ENCODE measurements at regions not wholly inside any gene's neighbourhood (a gene's known extent, or its start where the extent isn't known, plus 50 kb on each side); places are given as distances from the start of the nearest gene placed in this dataset.

- no peaks in the 10 kb centered on the region for H3K27me3 ChIP-seq (ENCODE audit: control insufficient read depth in 3 of 3, insufficient read depth in 3 of 3, low read length in 2 of 3)
- no peak overlapping the region for H3K4me3 ChIP-seq
- no peak for DNase-seq
- H3K4me1 ChIP-seq (ENCODE audit: control insufficient read depth in 5 of 5, insufficient read depth in 5 of 5, low read length in 5 of 5): peaks cover 0 to 4% (median 0%) of the 10 kb centered on the region in 5 donors
- H3K27ac ChIP-seq (ENCODE audit: low read depth in 1 of 2, low read length in 1 of 2): no peak overlapping the region
- no peak for TF ChIP-seq CTCF (IDR thresholded peaks at IDR 0.05; ENCODE audit: control extremely low read depth, extremely low read depth)
- H3K9ac ChIP-seq (ENCODE audit: insufficient read depth in 1 of 2, low read length in 2 of 2): no peak overlapping the region
- 90 to 97% methylated on average over 2 of the region's 2 CpGs for WGBS, 2 donors
- ATAC-seq (ENCODE audit: insufficient read depth, low FRiP score): no peak
- no peaks in the 10 kb centered on the region for H3K36me3 ChIP-seq (ENCODE audit: control insufficient read depth in 4 of 4, insufficient read depth in 4 of 4, low read length in 4 of 4)
- no peaks in the 10 kb centered on the region for H3K9me3 ChIP-seq (ENCODE audit: control insufficient read depth in 4 of 4, insufficient read depth in 3 of 4, low read length in 3 of 4)
Measured at GRCh38 chr2:217286833-217287232, 427.0 kb upstream of the TNP1 start.

GRCh38 chr2:217285926-217286325 lies 426.1 kb upstream of the TNP1 start:
- no peak overlapping the region for H3K27ac ChIP-seq (ENCODE audit: low read depth in 1 of 2, low read length in 1 of 2)
- DNase-seq: no peak
- no peak overlapping the region for H3K4me3 ChIP-seq
- no peak overlapping the region for H3K9ac ChIP-seq (ENCODE audit: insufficient read depth in 1 of 2, low read length in 2 of 2)
- no peak for ATAC-seq (ENCODE audit: insufficient read depth, low FRiP score)
- H3K9me3 ChIP-seq (ENCODE audit: control insufficient read depth in 4 of 4, insufficient read depth in 3 of 4, low read length in 3 of 4): no peaks in the 10 kb centered on the region
- no peak for TF ChIP-seq CTCF (IDR thresholded peaks at IDR 0.05; ENCODE audit: control extremely low read depth, extremely low read depth)
- H3K36me3 ChIP-seq (ENCODE audit: control insufficient read depth in 4 of 4, insufficient read depth in 4 of 4, low read length in 4 of 4): no peaks in the 10 kb centered on the region
- WGBS, 2 donors: 94% methylated on average over 4 of the region's 4 CpGs
- H3K4me1 ChIP-seq (ENCODE audit: control insufficient read depth in 5 of 5, insufficient read depth in 5 of 5, low read length in 5 of 5): peaks cover 0 to 4% (median 0%) of the 10 kb centered on the region in 5 donors
- no peaks in the 10 kb centered on the region for H3K27me3 ChIP-seq (ENCODE audit: control insufficient read depth in 3 of 3, insufficient read depth in 3 of 3, low read length in 2 of 3)

GRCh38 chr2:217283460-217283859 lies 423.6 kb upstream of the TNP1 start:
- Histone ChIP-seq H3K9me3 (ENCODE audit: control insufficient read depth in 4 of 4, insufficient read depth in 3 of 4, low read length in 3 of 4) (no peaks in the 10 kb centered on the region), H3K36me3 (ENCODE audit: control insufficient read depth in 4 of 4, insufficient read depth in 4 of 4, low read length in 4 of 4) (no peaks in the 10 kb centered on the region), H3K27me3 (ENCODE audit: control insufficient read depth in 3 of 3, insufficient read depth in 3 of 3, low read length in 2 of 3) (no peaks in the 10 kb centered on the region), H3K4me1 (ENCODE audit: control insufficient read depth in 5 of 5, insufficient read depth in 5 of 5, low read length in 5 of 5) (no peaks in the 10 kb centered on the region), H3K4me3 (no peak overlapping the region), H3K9ac (ENCODE audit: insufficient read depth in 1 of 2, low read length in 2 of 2) (no peak overlapping the region), H3K27ac (ENCODE audit: low read depth in 1 of 2, low read length in 1 of 2) (no peak overlapping the region)
- ATAC-seq (ENCODE audit: insufficient read depth, low FRiP score) (no peak), DNase-seq (no peak)
- WGBS, 2 donors: 88 to 96% methylated on average over 6 of the region's 6 CpGs
- no peak for TF ChIP-seq CTCF (IDR thresholded peaks at IDR 0.05; ENCODE audit: control extremely low read depth, extremely low read depth)

- TF ChIP-seq CTCF (IDR thresholded peaks at IDR 0.05; ENCODE audit: control extremely low read depth, extremely low read depth): no peak
- Histone ChIP-seq H3K9me3 (ENCODE audit: control insufficient read depth in 4 of 4, insufficient read depth in 3 of 4, low read length in 3 of 4) (no peaks in the 10 kb centered on the region), H3K9ac (ENCODE audit: insufficient read depth in 1 of 2, low read length in 2 of 2) (no peak overlapping the region), H3K36me3 (ENCODE audit: control insufficient read depth in 4 of 4, insufficient read depth in 4 of 4, low read length in 4 of 4) (no peaks in the 10 kb centered on the region), H3K27ac (ENCODE audit: low read depth in 1 of 2, low read length in 1 of 2) (no peak overlapping the region), H3K27me3 (ENCODE audit: control insufficient read depth in 3 of 3, insufficient read depth in 3 of 3, low read length in 2 of 3) (no peaks in the 10 kb centered on the region), H3K4me3 (no peak overlapping the region), H3K4me1 (ENCODE audit: control insufficient read depth in 5 of 5, insufficient read depth in 5 of 5, low read length in 5 of 5) (no peaks in the 10 kb centered on the region)
- 94 to 95% methylated on average over 2 of the region's 2 CpGs for WGBS, 2 donors
- DNase-seq (no peak), ATAC-seq (ENCODE audit: insufficient read depth, low FRiP score) (no peak)
Measured at GRCh38 chr2:217282531-217282930, 422.7 kb upstream of the TNP1 start.
